CMK (cell line): ENCODE measurements at regions not wholly inside any gene's neighbourhood (a gene's known extent, or its start where the extent isn't known, plus 50 kb on each side); places are given as distances from the start of the nearest gene placed in this dataset.
"Not testable (repeated sequence)": the region's sequence is repeated elsewhere in the genome, so short reads cannot be mapped to it uniquely, and the experiment has no call there.

Source experiments
- DNase-seq: peaks from one replicate; pipeline ENCODE4 v3.0.0-alpha.2; 2010; ENCODE audit warnings: low read depth

DNA sequence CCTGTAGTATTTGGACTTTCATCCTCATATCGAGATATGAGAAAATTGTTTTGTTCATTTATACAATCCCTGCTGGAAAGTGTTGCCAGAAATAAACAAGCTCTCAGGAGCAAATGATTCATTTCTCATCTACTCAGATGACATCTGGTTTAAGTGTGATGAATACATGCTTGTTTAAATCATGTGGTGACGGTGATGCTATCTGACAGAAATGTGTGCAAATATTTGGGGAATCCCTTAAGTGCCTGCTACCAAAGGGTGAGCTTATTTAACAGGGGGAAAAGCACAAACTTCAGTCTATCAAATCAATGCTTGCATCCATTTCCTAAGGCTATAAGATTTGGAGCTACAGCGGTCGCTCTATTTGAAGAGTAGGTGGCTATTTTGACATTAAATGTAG is 368.3 kb upstream of the SASH1 start:
- no peak for DNase-seq

DNA sequence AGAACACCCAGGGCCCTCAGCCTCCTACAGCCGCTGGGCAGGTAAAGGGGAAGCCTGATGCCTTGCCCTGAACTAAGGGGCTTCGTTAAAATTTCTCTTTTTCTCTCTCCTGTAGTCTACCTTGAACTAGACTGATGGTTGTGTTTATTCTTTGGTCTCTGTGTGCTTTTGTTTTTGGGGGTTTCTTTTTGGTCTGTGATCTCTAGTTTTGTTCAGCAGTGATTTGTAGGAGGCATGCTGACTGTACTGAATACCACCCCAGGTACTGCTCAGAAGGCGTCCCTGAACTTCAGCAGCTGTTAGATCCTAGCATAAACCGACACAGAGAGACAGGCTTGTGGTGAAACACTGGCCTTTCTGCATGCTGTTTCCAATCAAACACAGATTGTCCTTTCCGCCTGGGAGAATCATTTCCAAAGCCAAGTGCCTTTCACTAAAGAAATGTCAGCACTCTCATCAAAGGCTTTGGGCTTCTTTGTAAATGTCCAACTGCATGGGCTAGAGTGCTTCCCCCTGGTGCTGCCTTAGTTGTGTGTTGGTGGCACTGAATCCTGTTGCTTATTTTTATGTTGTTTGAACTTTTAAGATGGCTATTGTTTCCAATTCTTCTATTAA is 364.7 kb upstream of the SASH1 start:
- no peak for DNase-seq

DNA sequence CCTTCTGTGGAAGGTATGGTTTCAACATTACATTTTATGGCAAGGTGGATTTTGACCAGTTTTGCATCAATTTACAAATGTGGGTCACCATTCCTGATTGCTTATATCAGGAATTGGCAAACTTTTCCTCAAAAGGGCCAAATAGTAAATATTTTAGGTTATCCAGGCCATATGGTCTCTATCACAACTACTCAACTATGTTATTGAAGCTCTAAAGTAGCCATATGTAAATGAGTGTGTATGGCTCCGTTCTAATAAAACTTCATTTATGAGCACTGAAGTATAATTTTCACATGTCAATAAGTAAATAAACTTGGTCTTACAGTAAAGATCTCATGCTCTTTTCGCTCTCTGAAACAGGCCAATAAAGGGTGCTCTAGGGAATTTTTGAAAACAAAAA is 362.7 kb upstream of the SASH1 start:
- no peak for DNase-seq

DNA sequence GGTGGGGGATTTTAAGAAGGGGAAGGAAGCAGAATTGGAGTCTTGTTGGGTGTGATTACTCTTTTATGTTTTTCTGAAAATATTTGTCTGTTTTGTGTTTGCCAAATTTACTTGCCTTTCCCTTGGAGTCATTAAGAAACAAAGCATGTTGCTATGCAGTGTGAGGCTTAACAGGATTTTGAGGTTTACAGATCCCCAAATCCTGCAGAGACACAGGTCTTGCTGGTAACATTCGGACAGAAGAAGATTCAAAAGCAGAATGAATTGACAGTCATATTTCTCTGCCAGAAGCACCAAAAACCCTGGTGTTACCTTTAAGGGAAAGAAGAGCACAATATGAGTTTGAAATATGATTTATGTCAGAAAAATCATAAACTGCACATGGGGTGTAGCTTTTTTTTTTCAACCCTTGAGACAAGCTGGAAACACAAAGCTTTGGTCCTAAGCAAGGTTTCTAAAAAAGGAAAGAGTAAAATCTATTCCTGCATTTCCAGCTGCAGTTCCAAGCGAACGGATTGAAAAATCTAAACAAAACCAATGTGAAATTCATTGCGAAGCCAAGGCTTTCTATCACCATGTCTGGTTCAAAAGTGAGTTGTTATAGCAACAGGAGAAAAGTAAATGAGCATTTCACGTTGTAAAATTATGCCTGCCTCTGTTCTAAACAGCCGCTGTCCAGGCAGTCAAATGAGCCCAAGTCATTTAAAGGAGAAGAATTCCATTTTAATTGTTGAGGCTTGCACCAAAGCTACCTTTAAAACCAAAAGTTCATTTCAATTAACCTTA is 358.9 kb upstream of the SASH1 start:
- no peak for DNase-seq

- no peak for DNase-seq
Measured at GRCh38 chr6:147986846-147987245, 355.8 kb upstream of the SASH1 start.

- no peak for DNase-seq
Measured at GRCh38 chr6:147990159-147990558, 352.5 kb upstream of the SASH1 start.

GRCh38 chr6:147991961-147992360 is 350.7 kb upstream of the SASH1 start:
- DNase-seq, result no peak

- no peak for DNase-seq
Measured at GRCh38 chr6:147999001-147999540, 343.6 kb upstream of the SASH1 start.

DNA sequence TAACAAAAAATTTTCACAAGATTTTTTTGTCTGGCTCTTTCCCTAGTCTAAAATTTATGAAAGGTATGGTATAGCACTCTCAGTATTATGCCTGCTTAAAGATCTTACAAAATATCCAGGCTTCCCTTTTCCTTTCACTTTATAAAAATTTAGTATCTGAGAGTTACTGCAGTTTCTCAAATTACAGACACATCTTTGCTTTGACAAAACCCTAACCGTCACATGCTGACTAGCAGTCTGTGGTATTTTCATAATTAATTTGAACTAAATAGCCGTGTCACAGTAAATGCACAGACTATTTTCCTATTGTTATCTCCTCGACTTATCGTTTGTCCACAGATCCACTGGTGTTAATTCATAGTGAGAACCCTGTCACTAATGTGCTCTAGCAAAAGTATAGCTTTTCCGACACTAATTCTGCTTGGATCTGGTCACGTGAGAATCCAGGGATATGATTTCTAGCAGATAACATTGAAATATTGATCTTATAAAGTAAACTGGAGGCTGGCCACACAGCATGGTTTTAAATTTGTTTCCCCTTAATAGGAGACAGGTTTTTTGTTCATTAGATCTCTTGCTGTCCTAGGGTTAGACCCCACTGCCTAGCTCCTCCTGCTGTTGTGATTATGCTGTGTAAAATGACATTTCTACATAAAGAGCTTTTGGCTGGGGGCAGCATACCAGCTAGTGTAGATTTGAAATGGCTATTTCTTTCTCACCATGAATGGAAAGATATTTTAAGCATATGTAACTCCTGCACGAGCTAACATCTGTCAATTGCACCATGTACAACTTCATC is 340.6 kb upstream of the SASH1 start:
- DNase-seq, result no peak

DNA sequence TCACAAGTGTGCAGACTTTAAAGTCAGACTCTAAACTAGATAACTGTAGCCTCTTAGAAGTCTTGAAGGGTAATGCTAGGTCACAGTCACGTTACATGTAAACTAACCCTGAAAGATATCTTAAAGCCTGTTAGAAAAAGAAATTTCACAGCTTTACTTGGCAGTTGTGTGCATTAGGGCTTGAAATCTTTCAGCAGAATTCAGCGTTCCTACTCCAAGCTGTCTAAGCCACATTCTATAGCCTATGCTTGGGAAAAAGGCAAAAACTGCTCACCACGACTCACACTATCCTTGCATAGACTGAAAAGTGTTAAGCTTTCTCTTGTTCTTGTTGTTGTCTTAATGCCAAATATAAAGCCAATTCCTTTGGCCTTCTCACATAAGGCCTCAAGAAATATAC is 338.0 kb upstream of the SASH1 start:
- DNase-seq, result no peak

DNA sequence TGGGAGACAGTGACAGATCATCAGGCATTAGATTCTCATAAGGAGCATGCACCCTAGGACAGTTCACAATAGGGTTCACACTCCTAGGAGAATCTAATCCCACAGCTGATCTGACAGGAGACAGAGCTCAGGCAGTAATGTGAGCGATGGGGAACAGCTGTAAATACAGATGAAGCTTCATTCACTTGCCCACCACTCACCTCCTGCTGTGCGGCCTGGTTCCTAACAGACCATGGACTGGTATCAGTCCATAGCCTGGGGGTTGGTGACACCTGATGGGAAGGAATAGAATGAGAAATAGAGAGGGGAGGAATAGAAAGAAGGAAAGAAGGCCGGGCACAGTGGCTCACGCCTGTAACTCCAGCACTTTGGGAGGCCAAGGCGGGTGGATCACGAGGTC is 336.8 kb upstream of the SASH1 start:
- DNase-seq, result no peak

- not testable (repeated sequence) for DNase-seq
Measured at GRCh38 chr6:148010516-148010915, 332.1 kb upstream of the SASH1 start.

DNA sequence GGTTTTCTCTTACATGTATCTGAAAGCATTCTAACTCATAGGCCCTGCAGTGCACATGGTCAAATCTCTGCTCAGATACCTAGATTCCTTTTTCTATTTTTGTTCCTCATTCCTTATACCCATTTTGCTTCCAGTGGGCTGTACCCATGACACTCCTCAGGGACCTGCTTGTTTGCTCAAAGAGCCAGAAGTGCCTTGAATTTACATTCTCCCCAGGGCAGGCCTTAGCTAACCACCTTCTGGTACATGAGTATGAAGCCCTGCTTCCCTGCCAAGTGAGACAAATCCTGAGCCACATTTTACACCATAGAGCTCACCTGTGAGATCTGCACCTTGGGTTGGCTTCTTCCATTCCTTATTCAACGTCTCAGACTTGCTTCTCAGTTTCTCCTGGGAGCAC is 326.6 kb upstream of the SASH1 start:
- DNase-seq, result no peak

DNA sequence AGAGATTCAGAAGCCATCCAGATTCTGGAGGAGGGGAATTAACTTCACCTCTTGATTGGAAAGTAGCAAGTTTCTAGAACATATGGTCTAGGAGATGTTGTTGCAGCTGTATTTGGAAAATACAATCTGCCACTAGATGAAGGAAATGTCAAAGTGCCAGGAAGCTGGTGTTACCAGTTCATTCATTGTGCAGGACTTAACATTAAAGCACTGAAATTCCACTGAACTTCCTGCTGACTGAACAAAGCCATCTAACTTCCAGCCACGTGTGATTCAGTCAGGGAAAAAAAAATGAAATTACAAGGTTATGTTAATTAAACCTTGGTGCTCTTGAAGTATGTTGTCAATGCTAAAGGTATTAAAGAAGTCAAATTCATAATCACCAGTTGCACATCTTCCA is 321.5 kb upstream of the SASH1 start:
- no peak for DNase-seq

DNA sequence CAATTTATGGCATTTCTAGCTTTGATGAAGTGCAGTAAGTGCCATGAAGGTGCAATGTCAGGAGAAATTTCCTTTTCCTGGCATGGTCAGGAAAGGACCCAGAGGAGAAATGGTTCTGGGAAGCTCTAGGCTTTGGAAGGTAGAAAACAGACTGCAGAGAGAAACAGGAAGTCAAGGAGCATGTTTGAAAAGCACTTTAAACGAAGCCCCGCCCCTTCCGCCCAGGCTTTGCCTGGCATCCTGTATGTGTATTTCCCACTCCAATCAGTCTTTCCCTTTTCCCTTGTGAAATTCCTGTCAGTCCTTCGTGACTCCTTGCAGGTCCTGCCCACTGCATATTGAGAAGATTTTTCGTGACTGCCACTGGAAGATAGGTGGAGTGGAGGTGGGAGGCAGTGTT is 320.9 kb upstream of the SASH1 start:
- no peak for DNase-seq

DNA sequence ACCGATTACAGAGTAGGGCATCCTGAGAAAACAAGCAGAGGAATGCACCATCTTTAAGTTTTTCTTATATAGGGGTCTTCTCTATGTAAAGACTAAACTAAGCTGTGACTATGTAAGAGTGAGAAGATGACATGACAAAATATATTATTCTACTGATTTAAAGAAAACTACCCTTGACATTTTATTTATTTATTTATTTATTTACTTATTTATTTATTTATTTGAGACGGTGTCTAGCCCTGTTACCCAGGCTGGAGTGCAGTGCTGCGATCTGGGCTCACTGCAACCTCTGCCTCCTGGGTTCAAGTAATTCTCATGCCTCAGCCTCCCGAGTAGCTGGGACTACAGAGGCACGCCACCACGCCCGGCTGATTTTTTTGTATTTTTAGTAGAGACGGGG is 320.4 kb upstream of the SASH1 start:
- DNase-seq, result not testable (repeated sequence)

DNA sequence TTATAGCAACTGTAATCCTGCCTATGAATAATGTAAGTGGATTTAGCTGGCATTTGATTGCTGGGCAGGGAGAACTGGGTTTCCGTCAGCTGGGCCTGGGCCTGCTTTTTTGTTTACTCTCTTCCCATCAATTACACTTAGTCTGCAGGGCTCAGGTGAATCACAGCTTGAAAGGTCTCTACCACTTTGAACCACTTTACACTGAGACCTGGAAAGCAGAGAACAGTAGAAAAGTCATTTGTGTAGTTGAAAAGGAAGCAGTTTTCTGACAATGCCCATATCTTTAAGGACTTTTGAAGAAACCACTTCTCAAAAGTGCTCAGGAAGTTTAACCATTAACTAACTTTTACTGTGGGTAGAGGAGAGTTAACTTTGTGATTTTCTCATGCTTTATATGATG is 315.4 kb upstream of the SASH1 start:
- no peak for DNase-seq

GRCh38 chr6:148035806-148036390 is 306.7 kb upstream of the SASH1 start:
- DNase-seq, result no peak

- no peak for DNase-seq
Measured at GRCh38 chr6:148037496-148037895, 305.1 kb upstream of the SASH1 start.

DNA sequence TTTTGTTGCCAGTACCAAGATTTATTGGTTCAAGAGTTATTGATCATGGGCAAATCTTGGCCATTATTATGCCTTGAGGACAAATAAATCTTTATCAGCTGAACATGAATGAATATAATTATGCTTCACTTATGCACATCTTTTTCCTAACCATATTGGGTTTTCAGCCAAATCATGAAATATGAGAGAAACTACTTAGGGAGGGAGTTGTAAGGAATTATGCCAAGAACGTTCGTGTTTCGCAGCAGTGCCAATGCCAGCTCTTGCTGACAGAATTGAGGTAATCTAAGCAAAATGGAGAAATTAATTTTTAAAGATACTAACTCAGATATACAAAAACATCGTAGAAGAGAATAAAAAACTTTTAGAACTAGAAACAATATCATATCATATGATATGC is 301.1 kb upstream of the SASH1 start:
- DNase-seq, result no peak

DNA sequence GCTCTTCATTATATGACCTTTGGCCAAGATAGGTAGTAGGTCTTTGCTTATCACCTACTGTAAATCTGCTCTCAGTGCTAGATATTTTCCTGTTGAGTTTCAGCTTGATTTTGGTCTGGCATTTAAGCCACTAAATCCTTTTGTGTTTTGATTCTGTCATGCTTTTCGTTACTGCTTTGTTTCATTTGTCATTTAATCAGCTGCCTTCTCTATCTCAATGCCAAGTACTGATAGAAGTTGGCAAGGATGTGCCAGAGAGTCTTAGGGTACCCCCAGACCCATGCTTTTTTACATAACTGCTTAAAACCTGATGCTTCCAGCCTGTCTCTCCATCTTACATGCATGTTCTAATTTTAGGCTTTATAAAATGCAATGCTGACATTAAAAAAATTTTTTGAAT is 300.1 kb upstream of the SASH1 start:
- DNase-seq, result no peak

DNA sequence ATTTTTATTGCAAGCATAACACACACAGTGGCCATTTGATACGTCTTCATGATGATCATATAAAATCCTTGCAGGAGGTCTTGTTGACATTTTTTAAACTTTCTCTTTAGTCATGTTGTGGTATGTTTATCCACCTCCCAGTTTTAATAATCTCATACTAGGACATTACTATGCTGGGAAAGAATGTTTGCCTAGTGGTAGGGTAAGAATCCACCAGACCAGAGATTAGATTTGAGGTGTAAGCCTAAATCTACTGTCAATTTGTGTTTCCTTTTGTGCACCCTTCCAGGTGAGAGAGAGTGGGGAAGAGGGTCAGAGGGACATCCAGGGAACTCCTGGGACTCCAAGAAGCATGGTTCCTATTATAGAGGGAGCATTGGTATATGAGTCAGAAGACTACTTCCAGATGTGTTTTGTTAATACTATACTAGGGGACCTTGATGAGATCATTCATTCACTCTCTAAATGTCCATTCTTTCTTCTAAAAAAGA is 298.3 kb upstream of the SASH1 start:
- DNase-seq, result no peak
